HG03159 (cell line): ENCODE measurements at regions not wholly inside any gene's neighbourhood (a gene's known extent, or its start where the extent isn't known, plus 50 kb on each side); places are given as distances from the start of the nearest gene placed in this dataset.
"Not testable (repeated sequence)": the region's sequence is repeated elsewhere in the genome, so short reads cannot be mapped to it uniquely, and the experiment has no call there.

Experiments used
- ATAC-seq: cut with Tn5 transposase; IDR thresholded peaks from one replicate; pipeline ENCODE4 v1.9.1; 2021; ENCODE audit warnings: mild to moderate bottlenecking, moderate library complexity; ENCODE audit not compliant: unreplicated experiment

DNA sequence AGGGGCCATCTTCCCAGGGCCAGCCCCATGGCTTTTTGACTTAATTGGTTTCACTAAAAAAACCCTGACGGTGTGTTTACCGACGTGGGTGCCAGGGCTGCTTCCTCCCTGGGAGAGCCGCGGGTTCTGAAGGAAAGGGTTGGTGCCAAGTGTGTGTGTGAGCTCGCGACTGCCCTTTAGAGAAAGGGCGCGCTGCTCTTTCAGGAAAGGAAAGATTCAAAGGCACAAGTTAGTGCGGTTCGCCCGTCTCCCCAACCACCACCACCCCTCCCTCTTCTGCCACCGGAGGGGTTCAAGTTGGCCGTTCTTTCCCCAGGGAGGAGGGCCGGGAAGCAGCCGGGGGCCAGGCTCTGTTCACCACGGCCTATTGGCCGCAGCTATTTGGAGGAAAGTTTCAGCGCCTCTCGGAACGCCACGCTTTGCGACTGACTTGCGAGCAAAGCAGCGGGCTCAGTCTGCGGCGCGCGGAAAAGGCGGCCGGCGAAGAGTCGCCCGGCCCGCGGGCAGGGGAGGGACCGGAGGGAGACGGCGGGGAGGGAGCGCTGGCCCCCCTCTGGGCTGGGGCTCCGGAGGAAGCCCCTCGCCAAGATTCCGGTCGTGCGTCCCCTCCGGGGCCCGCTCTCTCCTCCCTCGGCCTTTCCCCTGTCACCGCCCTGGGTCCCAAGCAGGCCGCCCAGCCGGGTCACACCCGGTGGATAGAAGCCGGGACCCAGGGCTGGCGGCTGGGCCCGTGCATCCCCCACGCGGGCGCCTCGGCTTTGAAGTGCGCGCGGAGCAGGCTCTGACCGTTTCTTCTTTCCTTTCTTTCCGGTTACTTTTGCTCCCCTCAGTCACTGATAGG is 165.9 kb upstream of the PPP1R3A start:
- no peak for ATAC-seq

- ATAC-seq = no peak
These were observed 165.2 kb upstream of the PPP1R3A start for GRCh38 chr7:114084002-114084471.

DNA sequence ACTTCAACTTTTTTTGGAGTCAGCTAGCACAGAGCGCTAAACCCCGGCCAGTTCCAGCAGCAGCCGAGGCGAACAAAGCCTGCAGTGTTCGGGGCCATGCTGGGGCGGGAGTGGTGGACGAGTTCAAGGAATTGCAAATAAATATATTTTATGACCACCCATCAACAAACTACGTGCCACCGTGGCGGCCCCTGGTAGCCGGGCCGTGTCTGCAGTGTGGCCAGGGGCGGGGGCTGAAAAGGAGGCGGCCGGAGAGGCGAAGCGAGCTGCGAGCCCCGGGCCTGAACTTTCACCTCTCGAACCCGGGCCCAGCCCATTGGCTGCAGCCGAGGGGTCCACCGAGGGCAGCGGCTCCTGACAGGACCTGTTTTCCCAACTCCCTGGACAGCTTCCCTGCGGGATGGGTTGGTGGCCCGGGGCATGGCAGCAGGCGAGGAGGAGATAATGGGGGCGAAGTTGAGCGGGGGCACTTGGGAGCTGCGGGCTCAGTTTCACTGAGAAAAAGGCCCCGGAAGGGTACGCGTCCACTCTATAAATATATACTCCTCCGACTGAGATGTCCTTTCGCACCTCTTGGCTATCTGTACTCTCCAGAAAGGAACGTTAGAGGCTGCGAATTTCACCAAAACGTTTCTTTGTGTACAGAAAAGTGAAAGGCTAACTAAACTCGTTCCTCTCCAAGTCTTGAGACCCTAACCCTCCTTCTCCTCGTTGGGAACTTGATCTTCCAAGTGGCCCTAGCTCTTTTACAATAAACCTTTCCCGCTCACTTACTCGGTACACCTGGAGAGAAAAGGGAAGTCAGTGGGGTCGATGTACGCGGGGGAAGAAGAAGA is 164.6 kb upstream of the PPP1R3A start:
- no peak for ATAC-seq

DNA sequence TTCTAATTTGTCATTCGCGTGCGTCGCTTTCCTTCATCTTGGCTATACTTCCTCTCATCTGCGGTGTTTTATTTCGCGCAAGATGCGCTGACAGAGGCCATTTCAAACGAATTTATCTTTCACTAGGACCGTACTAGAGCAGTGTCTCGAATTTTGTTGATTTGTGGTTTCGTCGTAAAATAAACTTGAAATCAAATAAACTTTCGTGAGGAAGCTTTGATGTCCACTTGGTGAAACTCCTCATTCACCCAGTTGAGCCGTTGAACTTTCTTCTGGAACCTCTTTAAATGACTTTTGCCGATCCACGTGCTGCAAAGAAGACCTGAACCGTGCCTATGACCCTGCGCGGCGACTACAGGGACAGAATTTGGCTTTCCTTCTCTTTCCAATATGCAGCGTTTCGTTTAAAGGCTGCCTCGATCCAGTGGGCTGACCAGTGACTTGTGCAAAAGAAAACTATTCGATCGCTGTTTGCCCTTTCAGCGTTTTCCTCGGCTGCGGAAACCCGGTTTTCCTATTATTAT is 163.9 kb upstream of the PPP1R3A start:
- no peak for ATAC-seq

DNA sequence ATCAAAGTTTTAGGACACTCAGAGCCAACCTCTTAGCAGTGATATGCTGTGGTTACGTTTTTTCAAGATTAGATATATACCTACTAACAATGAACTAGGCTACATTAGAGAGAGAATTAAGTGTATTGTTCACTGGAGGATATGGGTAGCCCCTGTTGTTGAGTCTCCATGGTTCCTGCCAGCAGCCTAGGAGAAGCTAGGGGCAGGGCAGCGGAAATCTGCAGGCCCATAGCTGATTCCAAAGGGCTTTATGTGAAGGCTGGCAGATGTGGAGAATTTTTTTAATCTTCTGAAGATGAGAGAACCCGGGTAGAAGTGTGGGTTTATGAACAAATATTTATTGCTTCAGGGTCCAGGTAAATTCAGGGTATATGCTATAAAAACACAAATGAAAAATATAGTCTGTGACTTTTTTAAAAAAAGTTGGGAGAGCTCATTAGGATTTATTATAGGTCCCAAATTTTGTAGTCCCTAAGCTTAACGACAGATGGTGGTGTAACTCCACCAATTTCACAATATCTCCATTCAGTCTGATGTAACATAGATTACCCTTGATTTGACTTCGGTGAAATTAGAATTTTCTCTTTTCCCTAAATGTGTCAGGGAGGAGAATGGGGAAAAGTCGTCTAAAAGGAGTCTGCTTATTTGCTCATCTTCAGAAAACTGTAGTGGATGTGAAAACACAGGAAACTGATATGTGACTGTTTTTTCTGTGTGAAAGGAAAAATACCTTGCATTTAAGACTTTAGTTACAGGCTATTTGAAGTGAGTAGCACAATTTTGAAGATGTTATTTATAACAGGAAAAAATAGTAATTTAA is 163.0 kb upstream of the PPP1R3A start:
- ATAC-seq = no peak

DNA sequence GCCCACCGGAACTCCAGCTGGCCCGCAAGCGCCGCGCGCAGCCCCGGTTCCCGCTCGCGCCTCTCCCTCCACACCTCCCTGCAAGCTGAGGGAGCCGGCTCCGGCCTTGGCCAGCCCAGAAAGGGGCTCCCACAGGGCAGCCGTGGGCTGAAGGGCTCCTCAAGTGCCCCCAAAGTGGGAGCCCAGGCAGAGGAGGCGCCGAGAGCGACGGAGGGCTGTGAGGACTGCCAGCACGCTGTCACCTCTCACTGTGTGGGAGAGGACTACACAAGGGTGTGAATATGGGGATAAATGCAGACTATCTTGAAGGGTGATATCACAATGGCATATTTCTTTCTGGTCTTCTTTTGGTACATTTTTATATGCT is 158.3 kb upstream of the PPP1R3A start:
- ATAC-seq = not testable (repeated sequence)

DNA sequence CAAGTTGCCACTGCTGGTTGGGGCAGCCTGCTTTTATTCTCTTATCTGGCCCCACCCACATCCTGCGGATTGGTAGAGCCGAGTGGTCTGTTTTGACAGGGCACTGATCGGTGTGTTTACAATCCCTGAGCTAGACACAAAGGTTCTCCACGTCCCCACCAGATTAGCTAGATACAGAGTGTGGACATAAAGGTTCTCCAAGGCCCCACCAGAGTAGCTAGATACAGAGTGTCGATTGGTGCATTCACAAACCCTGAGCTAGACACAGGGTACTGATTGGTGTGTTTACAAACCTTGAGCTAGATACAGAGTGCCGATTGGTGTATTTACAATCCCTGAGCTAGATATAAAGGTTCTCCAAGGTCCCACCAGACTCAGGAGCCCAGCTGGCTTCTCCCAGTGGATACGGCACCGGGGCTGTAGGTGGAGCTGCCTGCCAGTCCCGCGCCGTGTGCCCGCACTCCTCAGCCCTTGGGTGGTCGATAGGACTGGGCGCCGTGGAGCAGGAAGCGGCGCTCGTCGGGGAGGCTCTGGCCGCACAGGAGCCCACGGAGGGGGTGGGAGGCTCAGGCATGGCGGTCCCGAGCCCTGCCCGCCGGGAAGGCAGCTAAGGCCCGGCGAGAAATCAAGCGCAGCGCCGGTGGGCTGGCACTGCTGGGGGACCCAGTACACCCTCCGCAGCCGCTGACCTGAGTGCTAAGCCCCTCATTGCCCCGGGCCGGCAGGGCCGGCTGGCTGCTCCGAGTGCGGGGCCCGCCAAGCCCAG is 157.8 kb upstream of the PPP1R3A start:
- not testable (repeated sequence) for ATAC-seq

GRCh38 chr7:114073701-114074100 is 154.9 kb upstream of the PPP1R3A start:
- ATAC-seq = no peak

- no peak for ATAC-seq
These were observed 151.4 kb upstream of the PPP1R3A start for GRCh38 chr7:114070246-114070645.

GRCh38 chr7:114062810-114063209 is 144.0 kb upstream of the PPP1R3A start:
- ATAC-seq = no peak

GRCh38 chr7:114051871-114052331 is 133.1 kb upstream of the PPP1R3A start:
- ATAC-seq = peak; percentile 96

DNA sequence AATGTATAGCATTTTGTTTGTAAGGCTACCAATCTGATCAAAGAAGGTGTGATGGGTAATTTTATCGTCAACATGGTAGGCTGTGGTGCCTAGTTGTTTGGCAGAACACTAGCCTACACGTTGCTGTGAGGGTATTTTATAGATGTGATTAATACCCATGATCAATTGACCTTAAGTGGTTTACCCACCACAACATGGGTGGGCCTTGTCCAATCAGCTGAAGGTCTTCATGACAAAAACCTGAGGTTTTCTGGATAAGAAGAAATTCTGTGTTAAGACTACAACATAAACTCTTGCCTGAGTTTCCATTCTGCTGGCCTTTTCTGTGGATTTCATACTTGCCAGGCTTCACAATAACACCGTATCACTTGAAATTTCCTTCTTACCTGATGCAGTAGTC is 131.8 kb upstream of the PPP1R3A start:
- no peak for ATAC-seq

- no peak for ATAC-seq
These were observed 129.8 kb upstream of the PPP1R3A start for GRCh38 chr7:114048386-114049235.

DNA sequence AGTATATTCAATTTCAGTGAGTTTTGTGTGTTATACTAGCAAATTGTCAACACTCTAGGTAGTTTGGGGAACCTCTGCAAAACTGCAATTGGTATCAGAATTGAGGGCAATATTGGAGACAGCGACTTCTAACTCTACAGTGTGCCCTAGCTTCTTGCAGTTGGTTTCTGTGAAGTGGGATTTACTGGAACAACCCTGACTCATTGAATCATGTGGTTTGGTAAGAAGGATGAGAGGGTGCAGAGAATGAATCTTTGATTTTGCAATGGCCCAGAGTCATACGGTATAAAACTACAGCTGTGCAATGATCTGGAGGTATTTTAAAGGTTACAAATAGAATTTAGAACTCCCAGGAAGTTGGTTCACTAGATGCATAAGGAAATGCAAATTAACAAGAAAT is 129.1 kb upstream of the PPP1R3A start:
- ATAC-seq = no peak

DNA sequence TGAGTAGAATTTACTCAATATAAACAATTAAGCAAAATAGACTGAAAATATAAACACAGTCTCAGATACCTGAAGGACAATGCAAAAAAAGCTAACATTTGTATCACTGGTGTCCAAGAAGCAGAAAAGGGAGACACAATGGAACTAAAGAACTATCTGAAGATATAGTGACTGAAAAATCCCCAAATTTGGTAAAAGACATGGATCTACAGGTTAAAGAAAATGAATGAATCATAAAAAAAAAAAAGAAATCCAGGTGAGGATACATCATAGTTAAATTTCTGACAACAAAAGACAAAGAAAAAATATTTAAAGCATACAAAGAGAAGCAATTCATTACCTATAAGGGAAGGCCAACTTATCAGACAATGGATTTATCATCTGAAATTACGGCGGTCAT is 114.7 kb upstream of the PPP1R3A start:
- ATAC-seq = no peak

GRCh38 chr7:114026486-114027089 is 107.8 kb upstream of the PPP1R3A start:
- peak; percentile 88 for ATAC-seq

- no peak for ATAC-seq
These were observed 102.3 kb upstream of the PPP1R3A start for GRCh38 chr7:114021135-114021534.

DNA sequence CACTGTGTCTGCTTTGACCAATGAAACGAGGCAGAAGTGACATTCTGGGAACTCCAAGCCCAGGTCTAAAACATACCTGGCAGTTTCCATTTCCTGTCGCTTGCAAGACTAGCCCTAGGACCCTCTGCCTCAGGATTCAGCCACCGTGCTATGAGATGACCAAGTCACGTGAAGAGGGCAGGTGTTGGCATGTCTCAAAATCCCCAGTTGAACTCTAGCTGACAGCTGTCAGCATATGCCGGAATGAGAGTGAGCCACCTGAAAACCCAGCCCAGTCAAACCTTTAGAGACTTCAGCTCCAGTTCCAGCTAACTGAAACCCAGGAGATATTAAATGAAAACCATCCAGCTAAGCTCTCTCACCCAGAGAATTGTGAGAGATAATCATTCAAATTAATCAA is 89.9 kb upstream of the PPP1R3A start:
- no peak for ATAC-seq

- no peak for ATAC-seq
These were observed 88.6 kb upstream of the PPP1R3A start for GRCh38 chr7:114007386-114007785.
